Endothelial cell of umbilical vein (primary cell): ENCODE measurements at regions not wholly inside any gene's neighbourhood (a gene's known extent, or its start where the extent isn't known, plus 50 kb on each side); places are given as distances from the start of the nearest gene placed in this dataset.

Experiments
- BruUV-seq: library from RNA; stranded (reverse); fragments of 400-500 nt; replicated peaks from 2 replicates; lab custom pipeline; 2021; lab: Mats Ljungman, UMichigan
- CTCF ChIA-PET: fragments of 300-600, 350-600 bp; sonication (Branson Sonifier 250); formaldehyde crosslinking; loops from one replicate; lab custom pipeline; 2021; ENCODE audit warnings: antibody characterized with exemption, inconsistent platforms; lab: Charles Lee
- POLR2A ChIA-PET: fragments of 300-600, 350-600 bp; sonication (Branson Sonifier 250); formaldehyde crosslinking; loops from one replicate; lab custom pipeline; 2021; ENCODE audit warnings: antibody characterized with exemption, inconsistent platforms; lab: Charles Lee
- DNase-seq: peaks from one replicate; pipeline ENCODE4 v3.0.0-alpha.2; 2011; ENCODE audit warnings: low read depth, low spot score
- FAIRE-seq: peaks from 2 replicates; lab custom pipeline; 2011; peaks lifted over from hg19 to GRCh38; lab: Jason Lieb, UNC
- H2AFZ ChIP-seq: 2 replicates; pipeline ENCODE4 v1.6.0; 2012; ENCODE audit warnings: low read depth, low read length, control low read depth, inconsistent platforms
- H3K27ac ChIP-seq: 2 replicates; pipeline ENCODE4 v1.5.1; 2011; ENCODE audit warnings: low read depth, mild to moderate bottlenecking, control low read depth, low read length, moderate library complexity; ENCODE audit not compliant: insufficient read depth
- H3K27me3 ChIP-seq, 2 experiments: 2 replicates each; pipeline versions ENCODE4 v1.6.0 to v1.6.1; 2011; ENCODE audit warnings: low read length in 2 of 2, mixed read lengths in 1 of 2; ENCODE audit not compliant: control insufficient read depth in 2 of 2, insufficient read depth in 2 of 2
- H3K36me3 ChIP-seq, 2 experiments: 2 replicates in 1 of 2; 3 replicates in 1 of 2; pipeline ENCODE4 v1.5.1; 2011; ENCODE audit warnings: low read length in 2 of 2, mild to moderate bottlenecking in 1 of 2, moderate library complexity in 1 of 2; ENCODE audit not compliant: control insufficient read depth in 2 of 2, insufficient read depth in 2 of 2; ENCODE audit errors: extremely low read depth in 1 of 2
- H3K4me1 ChIP-seq: 3 replicates; pipeline ENCODE4 v1.5.1; 2011; ENCODE audit warnings: mild to moderate bottlenecking, low read length; ENCODE audit not compliant: control insufficient read depth, insufficient read depth; ENCODE audit errors: extremely low read depth
- H3K4me2 ChIP-seq: 2 replicates; pipeline ENCODE4 v1.6.1; 2011; ENCODE audit warnings: low read length, control low read depth, mixed read lengths; ENCODE audit not compliant: insufficient read depth
- H3K4me3 ChIP-seq, 3 experiments: fragments of 200-600 bp in 1 of 3; sonication (generic), shearing (Covaris generic) in 1 of 3; replicated peaks in 1 of 3; 2 replicates each; pipeline ENCODE4 v1.5.1; 2011 to 2016; ENCODE audit warnings: control low read depth in 3 of 3, low read length in 3 of 3, mild to moderate bottlenecking in 2 of 3, inconsistent platforms in 1 of 3, low read depth in 1 of 3, moderate library complexity in 1 of 3; ENCODE audit not compliant: insufficient read depth in 1 of 3
- H3K79me2 ChIP-seq: 2 replicates; pipeline ENCODE4 v1.6.0; 2012; ENCODE audit warnings: low read length, inconsistent platforms; ENCODE audit not compliant: control insufficient read depth, insufficient read depth
- H3K9ac ChIP-seq: replicated peaks from 2 replicates; pipeline ENCODE3; 2011; ENCODE audit warnings: low read length, control low read depth; ENCODE audit not compliant: insufficient read depth; ENCODE audit errors: extremely low read depth
- H3K9me1 ChIP-seq: replicated peaks from 3 replicates; pipeline ENCODE4 v1.6.0; 2011; ENCODE audit warnings: mild to moderate bottlenecking, low read length; ENCODE audit not compliant: control insufficient read depth, insufficient read depth; ENCODE audit errors: extremely low read depth
- H3K9me3 ChIP-seq: replicated peaks from 2 replicates; pipeline ENCODE4 v1.5.1; 2012; ENCODE audit warnings: low read length, inconsistent platforms; ENCODE audit not compliant: control insufficient read depth, insufficient read depth
- H4K20me1 ChIP-seq: replicated peaks from 2 replicates; pipeline ENCODE3; 2011; ENCODE audit warnings: mild to moderate bottlenecking, low read length; ENCODE audit not compliant: control insufficient read depth, insufficient read depth; ENCODE audit errors: extremely low read depth
- EZH2 ChIP-seq: IDR thresholded peaks from 2 replicates; pipeline ENCODE4 v1.6.1; 2012; ENCODE audit warnings: borderline replicate concordance, low read depth, mild to moderate bottlenecking, moderate library complexity, low read length, inconsistent platforms; ENCODE audit not compliant: severe bottlenecking
- FOS ChIP-seq: IDR thresholded peaks from 2 replicates; pipeline ENCODE4 v1.6.1; 2011; ENCODE audit warnings: mild to moderate bottlenecking, low read length, moderate library complexity, borderline replicate concordance; ENCODE audit not compliant: insufficient read depth
- GATA2 ChIP-seq: IDR thresholded peaks from 2 replicates; pipeline ENCODE4 v1.7.0; 2011; ENCODE audit warnings: low read depth, mild to moderate bottlenecking, moderate library complexity, mixed read lengths, low read length; ENCODE audit not compliant: insufficient read length, insufficient read depth
- JUN ChIP-seq: IDR thresholded peaks from 2 replicates; pipeline ENCODE4 v1.6.1; 2011; ENCODE audit warnings: borderline replicate concordance, low read depth; ENCODE audit not compliant: insufficient read length, insufficient read depth
- MAX ChIP-seq: IDR thresholded peaks from 2 replicates; pipeline ENCODE4 v1.6.1; 2011; ENCODE audit not compliant: insufficient read depth, insufficient read length
- MYC ChIP-seq: IDR thresholded peaks from one replicate; pipeline ENCODE4 v1.6.1; 2011; ENCODE audit warnings: mild to moderate bottlenecking, low read depth, low read length
- POLR2A ChIP-seq: IDR thresholded peaks from 2 replicates; pipeline ENCODE4 v1.6.1; 2012; ENCODE audit warnings: low read depth, mild to moderate bottlenecking, control low read depth, low read length
- POLR2AphosphoS5 ChIP-seq: IDR thresholded peaks from 2 replicates; pipeline ENCODE4 v1.6.1; 2012; ENCODE audit warnings: low read depth, mild to moderate bottlenecking, control low read depth, low read length, moderate library complexity; ENCODE audit not compliant: insufficient read depth
- dilution Hi-C: fragments of 300-500 bp; cut with MboI; formaldehyde crosslinking; loops from one replicate; pipeline ENCODE4 v1.15.0; 2019; ENCODE audit warnings: low sequenced_read_pairs; ENCODE audit not compliant: extremely low pct_ligation_motif_present
- intact Hi-C: fragments of 100-400 bp; cut with micrococcal nuclease; formaldehyde crosslinking; loops from one replicate; pipeline ENCODE4 v1.10.0; 2022
- TF ChIP-seq, protein P1 (sequence below), 2 donors: IDR thresholded peaks; 1 replicate in 1 of 2; 2 replicates in 1 of 2; pipeline ENCODE4 v1.5.1; 2011; ENCODE audit warnings: low read length in 2 of 2, mild to moderate bottlenecking in 2 of 2, moderate library complexity in 2 of 2, control low read depth in 1 of 2, inconsistent platforms in 1 of 2, low read depth in 1 of 2; ENCODE audit not compliant: insufficient read depth in 1 of 2; ENCODE audit errors: extremely low read depth in 1 of 2

GRCh38 chr13:111512707-111513106, 192.3 kb downstream of the TEX29 start:
- dilution Hi-C loops (no loop called here), intact Hi-C loops (no loop called here)
- Histone ChIP-seq H3K4me1 (no peaks in the 10 kb centered on the region), H3K27ac (no peak overlapping the region), H3K9me1 (no peaks in the 10 kb centered on the region), H3K4me3 (no peak overlapping the region), H3K9me3 (peaks cover 5% of the 10 kb centered on the region), H2AFZ (no peak overlapping the region), H3K9ac (no peak overlapping the region), H3K36me3 (no peaks in the 10 kb centered on the region), H3K4me2 (no peak overlapping the region), H4K20me1 (no peaks in the 10 kb centered on the region), H3K27me3 (no peaks in the 10 kb centered on the region), H3K79me2 (no peaks in the 10 kb centered on the region)
- no TSS peak for BruUV-seq
- DNase-seq (no peak), FAIRE-seq (no peak)
- TF ChIP-seq EZH2 (no peak), MYC (no peak), POLR2AphosphoS5 (no peak), POLR2A (no peak), JUN (no peak), FOS (no peak), MAX (no peak), GATA2 (no peak)
- TF ChIP-seq, protein P1, sequence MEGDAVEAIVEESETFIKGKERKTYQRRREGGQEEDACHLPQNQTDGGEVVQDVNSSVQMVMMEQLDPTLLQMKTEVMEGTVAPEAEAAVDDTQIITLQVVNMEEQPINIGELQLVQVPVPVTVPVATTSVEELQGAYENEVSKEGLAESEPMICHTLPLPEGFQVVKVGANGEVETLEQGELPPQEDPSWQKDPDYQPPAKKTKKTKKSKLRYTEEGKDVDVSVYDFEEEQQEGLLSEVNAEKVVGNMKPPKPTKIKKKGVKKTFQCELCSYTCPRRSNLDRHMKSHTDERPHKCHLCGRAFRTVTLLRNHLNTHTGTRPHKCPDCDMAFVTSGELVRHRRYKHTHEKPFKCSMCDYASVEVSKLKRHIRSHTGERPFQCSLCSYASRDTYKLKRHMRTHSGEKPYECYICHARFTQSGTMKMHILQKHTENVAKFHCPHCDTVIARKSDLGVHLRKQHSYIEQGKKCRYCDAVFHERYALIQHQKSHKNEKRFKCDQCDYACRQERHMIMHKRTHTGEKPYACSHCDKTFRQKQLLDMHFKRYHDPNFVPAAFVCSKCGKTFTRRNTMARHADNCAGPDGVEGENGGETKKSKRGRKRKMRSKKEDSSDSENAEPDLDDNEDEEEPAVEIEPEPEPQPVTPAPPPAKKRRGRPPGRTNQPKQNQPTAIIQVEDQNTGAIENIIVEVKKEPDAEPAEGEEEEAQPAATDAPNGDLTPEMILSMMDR (IDR thresholded peaks at IDR 0.05; ENCODE audit: extremely low read depth in 1 of 2, insufficient read depth in 1 of 2, low read depth in 1 of 2, low read length in 2 of 2), result no peak
- POLR2A ChIA-PET, result no interaction called here
- CTCF ChIA-PET, result no interaction called here
